ENCODE measurements at regions not wholly inside any gene's neighbourhood (a gene's known extent, or its start where the extent isn't known, plus 50 kb on each side); places are given as distances from the start of the nearest gene placed in this dataset.

GRCh38 chr13:105147461-105147860, 1388.0 kb downstream of the EFNB2 start:
- TF ChIP-seq, protein P1, sequence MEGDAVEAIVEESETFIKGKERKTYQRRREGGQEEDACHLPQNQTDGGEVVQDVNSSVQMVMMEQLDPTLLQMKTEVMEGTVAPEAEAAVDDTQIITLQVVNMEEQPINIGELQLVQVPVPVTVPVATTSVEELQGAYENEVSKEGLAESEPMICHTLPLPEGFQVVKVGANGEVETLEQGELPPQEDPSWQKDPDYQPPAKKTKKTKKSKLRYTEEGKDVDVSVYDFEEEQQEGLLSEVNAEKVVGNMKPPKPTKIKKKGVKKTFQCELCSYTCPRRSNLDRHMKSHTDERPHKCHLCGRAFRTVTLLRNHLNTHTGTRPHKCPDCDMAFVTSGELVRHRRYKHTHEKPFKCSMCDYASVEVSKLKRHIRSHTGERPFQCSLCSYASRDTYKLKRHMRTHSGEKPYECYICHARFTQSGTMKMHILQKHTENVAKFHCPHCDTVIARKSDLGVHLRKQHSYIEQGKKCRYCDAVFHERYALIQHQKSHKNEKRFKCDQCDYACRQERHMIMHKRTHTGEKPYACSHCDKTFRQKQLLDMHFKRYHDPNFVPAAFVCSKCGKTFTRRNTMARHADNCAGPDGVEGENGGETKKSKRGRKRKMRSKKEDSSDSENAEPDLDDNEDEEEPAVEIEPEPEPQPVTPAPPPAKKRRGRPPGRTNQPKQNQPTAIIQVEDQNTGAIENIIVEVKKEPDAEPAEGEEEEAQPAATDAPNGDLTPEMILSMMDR (IDR thresholded peaks at IDR 0.05), result no peak
- no peak for TF ChIP-seq POLR2A (IDR thresholded peaks at IDR 0.05)
